A549 (cell line): ENCODE measurements at regions not wholly inside any gene's neighbourhood (a gene's known extent, or its start where the extent isn't known, plus 50 kb on each side); places are given as distances from the start of the nearest gene placed in this dataset.

Experiments used
- ATAC-seq, 2 experiments: fragments of 200-7000 bp in 1 of 2; fragments of >200 bp in 1 of 2; cut with Nextera tagmentation in 1 of 2; cut with Tn5 transposase in 1 of 2; 3 replicates each; pipeline versions ENCODE4 v1.8.0 to v1.9.1; 2018 to 2020; ENCODE audit warnings: mild to moderate bottlenecking in 1 of 2, moderate library complexity in 1 of 2
- CTCF ChIA-PET: fragments of 300-600 bp; sonication (Branson Sonifier 250); formaldehyde crosslinking; extraction: SDS; loops from one replicate; lab custom pipeline; 2021; ENCODE audit warnings: antibody characterized with exemption, inconsistent platforms; lab: Yijun Ruan, JAX
- POLR2A ChIA-PET: fragments of 350-600 bp; formaldehyde crosslinking; extraction: SDS; loops from one replicate; lab custom pipeline; 2021; ENCODE audit warnings: antibody characterized with exemption, inconsistent platforms; lab: Yijun Ruan, JAX
- DNase-seq, 2 experiments: peaks; one replicate each; pipeline versions ENCODE4 v3.0.0 to v3.0.0-alpha.2; 2011 to 2016; ENCODE audit warnings: low read depth in 1 of 2, low spot score in 1 of 2
- FAIRE-seq: peaks from 2 replicates; lab custom pipeline; 2011; peaks lifted over from hg19 to GRCh38; lab: Jason Lieb, UNC
- H3K27ac ChIP-seq, 2 experiments: fragments of >200 bp; sonication (Bioruptor Twin); formaldehyde crosslinking; 3 replicates each; pipeline ENCODE4 v1.5.1; 2016 to 2017
- H3K4me1 ChIP-seq: fragments of >200 bp; sonication (Bioruptor Twin); formaldehyde crosslinking; 3 replicates; pipeline ENCODE4 v1.6.1; 2016
- H3K4me2 ChIP-seq: fragments of >200 bp; sonication (Bioruptor Twin); formaldehyde crosslinking; 3 replicates; pipeline ENCODE4 v1.6.1; 2016
- H3K4me3 ChIP-seq: fragments of >200 bp; sonication (Bioruptor Twin); formaldehyde crosslinking; 3 replicates; pipeline ENCODE4 v1.5.1; 2016
- H3K9me3 ChIP-seq: fragments of >200 bp; sonication (Bioruptor Twin); formaldehyde crosslinking; 3 replicates; pipeline ENCODE4 v1.6.1; 2016
- ATOH8 ChIP-seq: fragments of 250-450 bp; sonication (Bioruptor Pico); IDR thresholded peaks from 2 replicates; pipeline ENCODE4 v1.5.0; 2020; ENCODE audit warnings: low read depth, mild to moderate bottlenecking, moderate library complexity
- EHF ChIP-seq: fragments of 250-450 bp; sonication (Bioruptor Pico); IDR thresholded peaks from 2 replicates; pipeline ENCODE4 v1.5.0; 2020; ENCODE audit warnings: mild to moderate bottlenecking
- ELK1 ChIP-seq: fragments of 150-350 bp; IDR thresholded peaks from 2 replicates; pipeline ENCODE4 v1.6.1; 2014; ENCODE audit warnings: low read depth, mild to moderate bottlenecking, low read length
- EP300 ChIP-seq, 2 experiments: fragments of >200 bp; sonication (Bioruptor Twin); formaldehyde crosslinking; IDR thresholded peaks; 2 replicates in 1 of 2; 3 replicates in 1 of 2; pipeline ENCODE4 v1.6.1; 2016 to 2017
- ESRRA ChIP-seq: fragments of 150-350 bp; IDR thresholded peaks from 2 replicates; pipeline ENCODE4 v1.6.1; 2014; ENCODE audit warnings: mild to moderate bottlenecking, low read length, borderline replicate concordance
- GATA3 ChIP-seq: IDR thresholded peaks from 2 replicates; pipeline ENCODE4 v1.6.1; 2012; ENCODE audit warnings: borderline replicate concordance
- HDAC2 ChIP-seq: fragments of 200-600 bp; sonication (generic); IDR thresholded peaks from 2 replicates; pipeline ENCODE4 v1.6.1; 2016
- HMGXB4 ChIP-seq: fragments of 250-450 bp; sonication (Bioruptor Pico); IDR thresholded peaks from 2 replicates; pipeline ENCODE4 v1.5.0; 2021; ENCODE audit warnings: mild to moderate bottlenecking, moderate library complexity, borderline replicate concordance
- HOXB13 ChIP-seq: fragments of 250-450 bp; sonication (Bioruptor Pico); IDR thresholded peaks from 2 replicates; pipeline ENCODE4 v1.5.0; 2020; ENCODE audit warnings: low read depth, mild to moderate bottlenecking, moderate library complexity
- HOXB5 ChIP-seq: fragments of 250-450 bp; sonication (Bioruptor Pico); IDR thresholded peaks from 2 replicates; pipeline ENCODE4 v1.5.0; 2020; ENCODE audit warnings: mild to moderate bottlenecking, moderate library complexity
- MYC ChIP-seq: IDR thresholded peaks from 2 replicates; pipeline ENCODE4 v1.6.1; 2012; ENCODE audit warnings: mild to moderate bottlenecking, inconsistent platforms, low read length, improper control_type of control experiment, borderline replicate concordance
- NFE2L2 ChIP-seq: fragments of 150-350 bp; conservative IDR thresholded peaks from 2 replicates; pipeline ENCODE4 v1.6.1; 2014; ENCODE audit warnings: low read length
- NPAS2 ChIP-seq: fragments of 250-450 bp; sonication (Bioruptor Pico); IDR thresholded peaks from 2 replicates; pipeline ENCODE4 v1.8.0; 2022; ENCODE audit warnings: mild to moderate bottlenecking, moderate library complexity, borderline replicate concordance
- NR3C1 ChIP-seq: fragments of >200 bp; sonication (Bioruptor Twin); formaldehyde crosslinking; IDR thresholded peaks from 3 replicates; pipeline ENCODE4 v1.6.1; 2017
- RNF2 ChIP-seq: fragments of 200-600 bp; sonication (generic); IDR thresholded peaks from 2 replicates; pipeline ENCODE4 v1.6.1; 2016; ENCODE audit warnings: low read depth, mild to moderate bottlenecking, antibody characterized with exemption, moderate library complexity, borderline replicate concordance
- SREBF2 ChIP-seq: fragments of 450-650 bp; IDR thresholded peaks from 2 replicates; pipeline ENCODE4 v1.6.1; 2014; ENCODE audit warnings: mild to moderate bottlenecking, moderate library complexity
- TFCP2L1 ChIP-seq: fragments of 250-450 bp; sonication (Bioruptor Pico); IDR thresholded peaks from 2 replicates; pipeline ENCODE4 v1.5.0; 2021; ENCODE audit warnings: mild to moderate bottlenecking
- ZC3H11A ChIP-seq: fragments of 450-650 bp; IDR thresholded peaks from 2 replicates; pipeline ENCODE4 v1.6.1; 2014; ENCODE audit warnings: antibody characterized with exemption, mild to moderate bottlenecking
- WGBS: methylation state at CpG from one replicate; pipeline ENCODE4 v1.1.6; 2017; ENCODE audit errors: missing lambda C conversion rate; 5-methylcytosine and 5-hydroxymethylcytosine counted together
- TF ChIP-seq, protein P1 (sequence below): fragments of >200 bp; sonication (Bioruptor Twin); formaldehyde crosslinking; IDR thresholded peaks from 3 replicates; pipeline ENCODE4 v1.5.1; 2016

GRCh38 chr12:93106910-93107309, 177.8 kb upstream of the EEA1 start:
- DNase-seq (no peak), ATAC-seq (no peak), FAIRE-seq (no peak)
- no peak for TF ChIP-seq ATOH8 (CRISPR knock-in tag)
- TF ChIP-seq ZC3H11A: no peak
- no peak for TF ChIP-seq RNF2
- TF ChIP-seq ELK1: no peak
- no peak for TF ChIP-seq MYC
- TF ChIP-seq HDAC2: no peak
- TF ChIP-seq HMGXB4 (CRISPR knock-in tag): no peak
- TF ChIP-seq NFE2L2: no peak
- no peak for TF ChIP-seq HOXB13 (CRISPR knock-in tag)
- no peak for TF ChIP-seq HOXB5 (CRISPR knock-in tag)
- no peak for TF ChIP-seq NR3C1
- TF ChIP-seq NPAS2 (CRISPR knock-in tag): no peak
- no peak for TF ChIP-seq GATA3
- TF ChIP-seq, protein P1, sequence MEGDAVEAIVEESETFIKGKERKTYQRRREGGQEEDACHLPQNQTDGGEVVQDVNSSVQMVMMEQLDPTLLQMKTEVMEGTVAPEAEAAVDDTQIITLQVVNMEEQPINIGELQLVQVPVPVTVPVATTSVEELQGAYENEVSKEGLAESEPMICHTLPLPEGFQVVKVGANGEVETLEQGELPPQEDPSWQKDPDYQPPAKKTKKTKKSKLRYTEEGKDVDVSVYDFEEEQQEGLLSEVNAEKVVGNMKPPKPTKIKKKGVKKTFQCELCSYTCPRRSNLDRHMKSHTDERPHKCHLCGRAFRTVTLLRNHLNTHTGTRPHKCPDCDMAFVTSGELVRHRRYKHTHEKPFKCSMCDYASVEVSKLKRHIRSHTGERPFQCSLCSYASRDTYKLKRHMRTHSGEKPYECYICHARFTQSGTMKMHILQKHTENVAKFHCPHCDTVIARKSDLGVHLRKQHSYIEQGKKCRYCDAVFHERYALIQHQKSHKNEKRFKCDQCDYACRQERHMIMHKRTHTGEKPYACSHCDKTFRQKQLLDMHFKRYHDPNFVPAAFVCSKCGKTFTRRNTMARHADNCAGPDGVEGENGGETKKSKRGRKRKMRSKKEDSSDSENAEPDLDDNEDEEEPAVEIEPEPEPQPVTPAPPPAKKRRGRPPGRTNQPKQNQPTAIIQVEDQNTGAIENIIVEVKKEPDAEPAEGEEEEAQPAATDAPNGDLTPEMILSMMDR: no peak
- no peak for TF ChIP-seq EHF (CRISPR knock-in tag)
- Histone ChIP-seq H3K27ac (no peak overlapping the region), H3K9me3 (no peaks in the 10 kb centered on the region), H3K4me1 (no peaks in the 10 kb centered on the region), H3K4me3 (no peak overlapping the region), H3K4me2 (no peak overlapping the region)
- CTCF ChIA-PET: interaction anchor here (0.6 to 5.6 kb wide), 4 partner anchors 10 to 738 kb away, joined by 3 to 34 read pairs (median 4); no protein-coding TSS in a partner anchor
- 7% methylated on average over 2 of the region's 2 CpGs for WGBS
- POLR2A ChIA-PET: no interaction called here

- no peak overlapping the region for H3K27ac ChIP-seq
- WGBS: 47% methylated on average over 5 of the region's 5 CpGs
- POLR2A ChIA-PET: no interaction called here
- CTCF ChIA-PET: interaction anchor here (0.9 to 5.6 kb wide), 2 partner anchors 11 to 15 kb away, joined by 5 to 34 read pairs; no protein-coding TSS in a partner anchor
- H3K4me2 ChIP-seq: no peak overlapping the region
- H3K9me3 ChIP-seq: no peaks in the 10 kb centered on the region
- H3K4me1 ChIP-seq: no peaks in the 10 kb centered on the region
- DNase-seq: no peak
- no peak for TF ChIP-seq EP300 (IDR thresholded peaks at IDR 0.05)
- no peak for TF ChIP-seq ESRRA
- no peak for TF ChIP-seq NPAS2 (CRISPR knock-in tag)
- TF ChIP-seq, protein P1: no peak
- no peak for TF ChIP-seq TFCP2L1 (CRISPR knock-in tag)
- no peak for TF ChIP-seq SREBF2
- TF ChIP-seq, all 56 proteins: peak for 0
- no peak overlapping the region for H3K4me3 ChIP-seq
- no peak for ATAC-seq
- no peak for FAIRE-seq
Observed at GRCh38 chr12:93107514-93108312, 178.6 kb upstream of the EEA1 start.
